Osteocyte (in vitro differentiated cells): ENCODE measurements at regions not wholly inside any gene's neighbourhood (a gene's known extent, or its start where the extent isn't known, plus 50 kb on each side); places are given as distances from the start of the nearest gene placed in this dataset.

Source experiments
- DNase-seq: peaks from one replicate; pipeline ENCODE4 v3.0.0; 2021; ENCODE audit warnings: mixed read lengths; ENCODE audit not compliant: unreplicated experiment; ENCODE audit errors: extremely low spot score
- H3K27ac Mint-ChIP-seq: one replicate; pipeline ENCODE4 v1.8.0; 2021; ENCODE audit warnings: mild to moderate bottlenecking, mixed read lengths; ENCODE audit not compliant: unreplicated experiment
- H3K27me3 Mint-ChIP-seq: one replicate; pipeline ENCODE4 v1.8.0; 2021; ENCODE audit warnings: mixed read lengths; ENCODE audit not compliant: unreplicated experiment
- H3K36me3 Mint-ChIP-seq: one replicate; pipeline ENCODE4 v1.8.0; 2021; ENCODE audit warnings: mixed read lengths; ENCODE audit not compliant: unreplicated experiment
- H3K4me1 Mint-ChIP-seq: one replicate; pipeline ENCODE4 v1.8.0; 2021; ENCODE audit warnings: mixed read lengths; ENCODE audit not compliant: unreplicated experiment
- H3K4me3 Mint-ChIP-seq: one replicate; pipeline ENCODE4 v1.8.0; 2021; ENCODE audit warnings: mild to moderate bottlenecking, moderate library complexity, mixed read lengths; ENCODE audit not compliant: unreplicated experiment
- H3K9me3 Mint-ChIP-seq: one replicate; pipeline ENCODE4 v1.8.0; 2021; ENCODE audit warnings: mixed read lengths; ENCODE audit not compliant: unreplicated experiment
- CTCF ChIP-seq: fragments of 200-600 bp; sonication (generic); IDR thresholded peaks from 2 replicates; pipeline ENCODE4 v1.5.0; 2021; ENCODE audit warnings: antibody characterized with exemption, mild to moderate bottlenecking, moderate library complexity

DNA sequence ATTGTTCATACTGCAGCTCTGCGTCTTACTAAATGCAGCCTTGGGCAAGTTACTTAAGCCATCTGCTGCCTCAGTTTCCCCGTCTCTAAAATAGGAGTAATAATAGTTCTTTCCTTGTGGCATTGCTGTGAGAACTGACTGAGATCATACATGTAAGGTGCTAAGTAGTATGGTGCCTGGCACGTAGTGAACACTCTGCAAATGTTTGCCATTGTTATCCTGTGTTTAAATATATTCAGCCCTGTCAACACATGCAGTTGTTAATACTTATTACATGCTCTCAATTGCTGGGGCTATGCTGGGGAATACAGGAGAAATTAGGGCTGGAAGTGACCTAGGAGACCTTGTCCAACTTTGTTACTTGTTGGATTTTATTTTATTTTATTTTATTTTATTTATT is 105.2 kb upstream of the RAI14 start:
- no peaks in the 10 kb centered on the region for H3K9me3 Mint-ChIP-seq
- DNase-seq, result no peak
- peaks cover 2% of the 10 kb centered on the region for H3K4me1 Mint-ChIP-seq
- TF ChIP-seq CTCF, result no peak
- H3K27ac Mint-ChIP-seq, result no peak overlapping the region
- peaks cover 10% of the 10 kb centered on the region for H3K27me3 Mint-ChIP-seq
- H3K36me3 Mint-ChIP-seq, result no peaks in the 10 kb centered on the region
- no peak overlapping the region for H3K4me3 Mint-ChIP-seq

DNA sequence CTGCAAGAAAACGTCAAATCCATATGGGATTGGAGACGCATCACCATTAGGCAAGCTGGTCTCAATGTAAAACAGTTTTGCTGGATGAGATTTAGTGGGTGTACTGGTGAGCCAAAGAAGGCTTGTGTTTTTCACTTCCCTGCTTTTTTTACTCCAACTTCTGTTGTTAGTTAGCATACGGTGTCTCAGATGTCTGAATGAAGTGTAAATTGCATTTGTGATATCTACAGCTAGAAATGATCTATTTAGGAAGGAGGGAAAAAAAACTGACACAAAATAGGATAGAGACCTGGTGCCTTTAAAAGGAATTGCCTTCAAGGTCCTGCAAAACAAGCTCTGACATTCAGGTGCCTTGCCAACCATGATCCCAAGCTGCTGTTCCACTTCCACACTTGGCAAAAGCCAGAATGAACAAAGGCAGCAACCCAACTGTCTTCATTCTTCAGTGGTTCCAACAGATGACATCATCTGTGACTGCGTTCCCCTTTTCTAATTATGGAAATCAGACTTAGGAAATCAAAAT is 104.2 kb upstream of the RAI14 start:
- no peaks in the 10 kb centered on the region for H3K36me3 Mint-ChIP-seq
- H3K27ac Mint-ChIP-seq, result no peak overlapping the region
- no peak for DNase-seq
- H3K9me3 Mint-ChIP-seq, result no peaks in the 10 kb centered on the region
- H3K4me3 Mint-ChIP-seq, result no peak overlapping the region
- peaks cover 2% of the 10 kb centered on the region for H3K4me1 Mint-ChIP-seq
- no peak for TF ChIP-seq CTCF
- peaks cover 17% of the 10 kb centered on the region for H3K27me3 Mint-ChIP-seq

DNA sequence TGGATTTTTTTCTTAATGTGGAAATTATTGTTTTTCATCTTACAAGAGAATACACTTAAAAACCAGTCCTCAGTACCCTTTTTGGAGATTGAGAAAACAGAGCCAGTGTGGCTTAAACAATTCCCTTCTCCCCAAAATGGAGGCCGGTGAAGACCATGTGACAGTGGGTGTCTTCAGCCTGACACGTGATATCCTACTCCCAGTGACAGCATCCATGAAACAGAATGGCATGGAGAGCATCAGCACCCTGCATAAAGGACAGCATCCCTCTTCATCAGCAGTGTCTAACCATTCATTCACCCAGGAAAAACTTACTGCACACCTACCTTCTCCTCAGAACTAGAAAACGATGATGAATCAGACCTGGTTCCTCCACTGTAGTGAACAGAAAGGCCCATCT is 103.4 kb upstream of the RAI14 start:
- no peak for TF ChIP-seq CTCF
- Mint-ChIP-seq H3K27ac (no peak overlapping the region), H3K4me1 (peaks cover 2% of the 10 kb centered on the region), H3K4me3 (no peak overlapping the region), H3K27me3 (peaks cover 21% of the 10 kb centered on the region), H3K9me3 (no peaks in the 10 kb centered on the region), H3K36me3 (no peaks in the 10 kb centered on the region)
- no peak for DNase-seq

DNA sequence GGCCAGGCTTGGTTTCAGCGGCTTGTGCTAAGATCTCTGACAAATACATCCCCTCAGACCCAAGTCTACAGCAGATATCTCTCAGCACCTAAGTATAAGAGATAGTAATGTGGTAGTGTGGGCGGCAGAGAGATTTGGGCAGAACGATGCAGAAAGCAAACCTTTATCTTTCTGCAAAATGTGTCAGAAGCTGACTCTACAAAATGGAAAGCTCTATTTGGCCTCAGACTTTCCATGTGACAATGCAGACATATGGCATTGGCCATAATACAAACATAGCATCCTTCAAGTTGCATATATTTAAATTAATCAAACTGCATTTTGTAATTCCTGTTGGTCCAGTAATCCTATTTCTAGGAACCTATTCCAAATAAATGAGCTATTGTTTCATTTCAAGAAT is 102.5 kb upstream of the RAI14 start:
- H3K27me3 Mint-ChIP-seq, result peaks cover 28% of the 10 kb centered on the region
- DNase-seq, result no peak
- TF ChIP-seq CTCF, result no peak
- peaks cover 1% of the 10 kb centered on the region for H3K4me1 Mint-ChIP-seq
- no peak overlapping the region for H3K27ac Mint-ChIP-seq
- H3K36me3 Mint-ChIP-seq, result no peaks in the 10 kb centered on the region
- no peaks in the 10 kb centered on the region for H3K9me3 Mint-ChIP-seq
- no peak overlapping the region for H3K4me3 Mint-ChIP-seq

GRCh38 chr5:34554641-34555040 is 101.5 kb upstream of the RAI14 start:
- TF ChIP-seq CTCF, result no peak
- H3K4me3 Mint-ChIP-seq, result no peak overlapping the region

More at GRCh38 chr5:34554641-34555040, 101.5 kb upstream of the RAI14 start:
- Mint-ChIP-seq H3K9me3 (no peaks in the 10 kb centered on the region), H3K27ac (no peak overlapping the region), H3K27me3 (peaks cover 32% of the 10 kb centered on the region), H3K4me1 (no peaks in the 10 kb centered on the region), H3K36me3 (no peaks in the 10 kb centered on the region)
- no peak for DNase-seq
